ENCODE measurements at regions not wholly inside any gene's neighbourhood (a gene's known extent, or its start where the extent isn't known, plus 50 kb on each side); places are given as distances from the start of the nearest gene placed in this dataset.

DNA sequence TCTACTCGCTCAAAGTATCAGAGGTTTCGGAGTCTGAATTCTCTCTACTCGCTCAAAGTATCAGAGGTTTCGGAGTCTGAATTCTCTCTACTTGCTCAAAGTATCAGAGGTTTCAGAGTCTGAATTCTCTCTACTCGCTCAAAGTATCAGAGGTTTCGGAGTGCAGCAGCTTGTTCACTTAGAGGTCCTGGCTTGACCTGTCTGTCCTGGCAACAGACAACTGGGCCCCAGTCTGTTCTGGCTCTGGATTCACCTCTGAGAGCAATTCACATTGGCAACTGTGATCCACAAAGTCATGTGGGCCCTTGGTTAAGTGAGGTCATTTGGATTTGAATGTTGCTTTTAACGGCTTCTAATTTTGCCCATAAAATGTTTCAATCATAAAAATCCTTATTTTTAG is 63.9 kb upstream of the ST8SIA6 start:
- TF ChIP-seq, protein P1, sequence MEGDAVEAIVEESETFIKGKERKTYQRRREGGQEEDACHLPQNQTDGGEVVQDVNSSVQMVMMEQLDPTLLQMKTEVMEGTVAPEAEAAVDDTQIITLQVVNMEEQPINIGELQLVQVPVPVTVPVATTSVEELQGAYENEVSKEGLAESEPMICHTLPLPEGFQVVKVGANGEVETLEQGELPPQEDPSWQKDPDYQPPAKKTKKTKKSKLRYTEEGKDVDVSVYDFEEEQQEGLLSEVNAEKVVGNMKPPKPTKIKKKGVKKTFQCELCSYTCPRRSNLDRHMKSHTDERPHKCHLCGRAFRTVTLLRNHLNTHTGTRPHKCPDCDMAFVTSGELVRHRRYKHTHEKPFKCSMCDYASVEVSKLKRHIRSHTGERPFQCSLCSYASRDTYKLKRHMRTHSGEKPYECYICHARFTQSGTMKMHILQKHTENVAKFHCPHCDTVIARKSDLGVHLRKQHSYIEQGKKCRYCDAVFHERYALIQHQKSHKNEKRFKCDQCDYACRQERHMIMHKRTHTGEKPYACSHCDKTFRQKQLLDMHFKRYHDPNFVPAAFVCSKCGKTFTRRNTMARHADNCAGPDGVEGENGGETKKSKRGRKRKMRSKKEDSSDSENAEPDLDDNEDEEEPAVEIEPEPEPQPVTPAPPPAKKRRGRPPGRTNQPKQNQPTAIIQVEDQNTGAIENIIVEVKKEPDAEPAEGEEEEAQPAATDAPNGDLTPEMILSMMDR (conservative IDR thresholded peaks at IDR 0.05; ENCODE audit: low read length), result no peak
- TF ChIP-seq EZH2phosphoT487 (IDR thresholded peaks at IDR 0.05; ENCODE audit: borderline replicate concordance, low read depth, low read length), result no peak
